Spleen (tissue), 11 donors: ENCODE measurements at regions not wholly inside any gene's neighbourhood (a gene's known extent, or its start where the extent isn't known, plus 50 kb on each side); places are given as distances from the start of the nearest gene placed in this dataset.

Source experiments
- DNase-seq: peaks from one replicate; pipeline ENCODE4 v3.0.0-alpha.2; 2020
- H3K27ac ChIP-seq, 8 donors: fragments of 200-600 bp; sonication (generic) in 7 of 8; 1 replicate in 4 of 8; 2 replicates in 4 of 8; pipeline versions ENCODE4 v1.5.0 to v1.8.0; 2016 to 2021; ENCODE audit warnings: inconsistent platforms in 4 of 8, mild to moderate bottlenecking in 4 of 8, moderate library complexity in 1 of 8
- H3K27me3 ChIP-seq, 7 donors: fragments of 200-600 bp; sonication (generic) in 6 of 7; replicated peaks in 1 of 7; 1 replicate in 4 of 7; 2 replicates in 3 of 7; pipeline versions ENCODE4 v1.5.0 to v1.8.0; 2016 to 2021; ENCODE audit warnings: inconsistent platforms in 3 of 7, mild to moderate bottlenecking in 1 of 7
- H3K36me3 ChIP-seq, 6 donors: fragments of 200-600 bp; sonication (generic) in 5 of 6; 1 replicate in 4 of 6; 2 replicates in 2 of 6; pipeline versions ENCODE4 v1.5.0 to v1.8.0; 2016 to 2021; ENCODE audit warnings: inconsistent platforms in 2 of 6
- H3K4me1 ChIP-seq, 6 donors: fragments of 200-600 bp; sonication (generic) in 5 of 6; 1 replicate in 3 of 6; 2 replicates in 3 of 6; pipeline versions ENCODE4 v1.5.0 to v1.8.0; 2016 to 2021; ENCODE audit warnings: inconsistent platforms in 3 of 6
- H3K4me3 ChIP-seq, 8 donors: fragments of 200-600 bp; sonication (generic) in 7 of 8; 1 replicate in 4 of 8; 2 replicates in 4 of 8; pipeline versions ENCODE4 v1.5.0 to v1.8.0; 2016 to 2021; ENCODE audit warnings: inconsistent platforms in 4 of 8, mild to moderate bottlenecking in 4 of 8, moderate library complexity in 2 of 8
- H3K9me3 ChIP-seq, 8 donors: fragments of 200-600 bp; sonication (generic) in 7 of 8; 1 replicate in 4 of 8; 2 replicates in 4 of 8; pipeline versions ENCODE4 v1.5.0 to v1.8.0; 2016 to 2021; ENCODE audit warnings: inconsistent platforms in 4 of 8
- CTCF ChIP-seq, 11 experiments: fragments of 200-600 bp in 7 of 11; fragments of 450-650 bp in 4 of 11; sonication (generic) in 4 of 11; IDR thresholded peaks in 8 of 11; conservative IDR thresholded peaks in 3 of 11; 1 replicate in 7 of 11; 2 replicates in 4 of 11; pipeline versions ENCODE4 v1.4.0 to v1.8.0; 2016 to 2021; ENCODE audit warnings: antibody characterized with exemption in 11 of 11, inconsistent platforms in 4 of 11, mild to moderate bottlenecking in 1 of 11
- POLR2A ChIP-seq, 3 donors: fragments of 450-650 bp; IDR thresholded peaks; one replicate each; pipeline ENCODE4 v1.5.1; 2017; ENCODE audit warnings: antibody characterized with exemption in 3 of 3, mild to moderate bottlenecking in 1 of 3
- POLR2AphosphoS5 ChIP-seq, 3 donors: sonication (generic); formaldehyde crosslinking; IDR thresholded peaks; one replicate each; pipeline ENCODE4 v1.5.1; 2017; ENCODE audit warnings: antibody characterized with exemption in 3 of 3
- WGBS, 5 donors: extraction: QIAGEN DNeasy Blood & Tissue Kit in 3 of 5; methylation state at CpG; one replicate each; pipeline versions ENCODE4 v1.1.5 to v1.1.7; 2013 to 2018; 5-methylcytosine and 5-hydroxymethylcytosine counted together
- intact Hi-C: fragments of 100-400 bp; cut with DNase I; formaldehyde crosslinking; loops from one replicate; pipeline ENCODE4 v1.15.0; 2023; ENCODE audit warnings: low total_unique reads
- donor health status: healthy with polysubstance abuse.
- donor health status: DM: no; HTN: no; CAD: no; lungs with moderate emphysema.
- donor health status: DM: no; HTN: no; CAD: no.
- donor health status: Bipolar disorder and iron deficiency.
- donor health status: healthy.
- donor health status: DM: no; HTN: no; CAD: no.
- donor health status: DM: yes; HTN: yes; CAD: no.

GRCh38 chr5:34562791-34563190 is 93.3 kb upstream of the RAI14 start:
- no peaks in the 10 kb centered on the region for H3K36me3 ChIP-seq
- intact Hi-C loops: no loop called here

DNA sequence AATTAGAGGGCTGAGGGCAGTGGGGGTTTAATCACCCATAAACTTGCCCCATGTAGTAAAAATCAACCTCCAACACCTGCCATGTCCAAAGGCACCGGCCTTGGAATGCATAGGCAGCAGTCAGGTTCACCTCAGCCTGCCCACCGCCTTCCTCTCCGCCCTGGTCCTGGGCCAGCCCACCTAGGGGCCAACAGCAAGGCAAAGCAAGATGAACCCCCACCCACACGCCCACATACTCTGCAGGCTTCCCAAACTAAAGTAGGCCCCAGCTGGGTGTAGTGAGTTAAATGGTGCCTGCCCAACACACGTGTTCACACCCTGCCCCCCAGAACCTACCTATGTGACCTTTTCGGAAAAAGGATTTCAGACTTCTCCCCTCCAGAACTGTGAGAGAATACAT is 92.9 kb upstream of the RAI14 start:
- no peak for DNase-seq
- WGBS, 5 donors: 86 to 98% (median 94%) methylated on average over 6 of the region's 6 CpGs
- TF ChIP-seq POLR2AphosphoS5 (IDR thresholded peaks at IDR 0.05) (no peak), POLR2A (IDR thresholded peaks at IDR 0.05) (no peak), CTCF (IDR thresholded peaks at IDR 0.05 in 8 of 11, conservative IDR thresholded peaks at IDR 0.05 in 3 of 11) (no peak)
- H3K9me3 ChIP-seq: no peaks in the 10 kb centered on the region
- intact Hi-C loops: no loop called here
- peaks cover 0 to 21% (median 6%) of the 10 kb centered on the region in 6 donors for H3K4me1 ChIP-seq
- peak overlapping the region; percentile 40 to 87 (median 82) for H3K27ac ChIP-seq
- H3K4me3 ChIP-seq: no peak overlapping the region
- no peaks in the 10 kb centered on the region for H3K27me3 ChIP-seq
- H3K36me3 ChIP-seq: no peaks in the 10 kb centered on the region

More at GRCh38 chr5:34562791-34563190, 93.3 kb upstream of the RAI14 start:
- WGBS, 5 donors: 76 to 90% (median 84%) methylated on average over 1 to 4 of the region's 4 CpGs
- no peak overlapping the region for H3K4me3 ChIP-seq
- H3K9me3 ChIP-seq: no peaks in the 10 kb centered on the region
- no peak for DNase-seq
- no peaks in the 10 kb centered on the region for H3K27me3 ChIP-seq
- peak overlapping the region in 7 of 8 donors; percentile 22 to 87 (median 82) for H3K27ac ChIP-seq
- H3K4me1 ChIP-seq: peaks cover 0 to 21% (median 6%) of the 10 kb centered on the region in 6 donors
- no peak for TF ChIP-seq CTCF (IDR thresholded peaks at IDR 0.05 in 8 of 11, conservative IDR thresholded peaks at IDR 0.05 in 3 of 11)
- TF ChIP-seq POLR2AphosphoS5 (IDR thresholded peaks at IDR 0.05): no peak
- no peak for TF ChIP-seq POLR2A (IDR thresholded peaks at IDR 0.05)

- Histone ChIP-seq H3K4me1 (peaks cover 0 to 21% (median 6%) of the 10 kb centered on the region in 6 donors), H3K9me3 (no peaks in the 10 kb centered on the region), H3K36me3 (no peaks in the 10 kb centered on the region), H3K4me3 (no peak overlapping the region), H3K27me3 (no peaks in the 10 kb centered on the region), H3K27ac (peak overlapping the region; percentile 40 to 87 (median 82))
- 49 to 68% (median 64%) methylated on average over 20 to 21 of the region's 21 CpGs for WGBS, 5 donors
- intact Hi-C loops: no loop called here
- DNase-seq: peak; percentile 76
- TF ChIP-seq POLR2A (IDR thresholded peaks at IDR 0.05) (no peak), POLR2AphosphoS5 (IDR thresholded peaks at IDR 0.05) (peak in 1 of 3 donors; percentile 41), CTCF (IDR thresholded peaks at IDR 0.05 in 8 of 11, conservative IDR thresholded peaks at IDR 0.05 in 3 of 11) (no peak)
Observed at GRCh38 chr5:34563931-34564709, 92.0 kb upstream of the RAI14 start.

GRCh38 chr5:34564710-34565235 is 91.4 kb upstream of the RAI14 start:
- H3K27ac ChIP-seq: peak overlapping the region in 7 of 8 donors; percentile 66 to 87 (median 82)
- 62 to 81% (median 75%) methylated on average over 15 of the region's 15 CpGs for WGBS, 5 donors

More at GRCh38 chr5:34564710-34565235, 91.4 kb upstream of the RAI14 start:
- TF ChIP-seq POLR2A (IDR thresholded peaks at IDR 0.05) (no peak), POLR2AphosphoS5 (IDR thresholded peaks at IDR 0.05) (peak in 2 of 3 donors; percentile 74 to 77), CTCF (IDR thresholded peaks at IDR 0.05 in 8 of 11, conservative IDR thresholded peaks at IDR 0.05 in 3 of 11) (no peak)
- no peak overlapping the region for H3K4me3 ChIP-seq
- intact Hi-C loops: no loop called here
- H3K4me1 ChIP-seq: peaks cover 0 to 21% (median 6%) of the 10 kb centered on the region in 6 donors
- no peaks in the 10 kb centered on the region for H3K9me3 ChIP-seq
- peak; percentile 87 for DNase-seq
- H3K36me3 ChIP-seq: no peaks in the 10 kb centered on the region
- no peaks in the 10 kb centered on the region for H3K27me3 ChIP-seq
